ENCODE measurements at regions not wholly inside any gene's neighbourhood (a gene's known extent, or its start where the extent isn't known, plus 50 kb on each side); places are given as distances from the start of the nearest gene placed in this dataset.
"Not testable (repeated sequence)": the region's sequence is repeated elsewhere in the genome, so short reads cannot be mapped to it uniquely, and the experiment has no call there.

GRCh38 chr7:48860447-48860846 lies 63.9 kb upstream of the CDC14C start:
- not testable (repeated sequence) for DNase-seq (ENCODE audit: low spot score); H3K36me3 ChIP-seq (ENCODE audit: insufficient read depth); H3K4me3 ChIP-seq; H3K27ac Mint-ChIP-seq; H3F3A ChIP-seq (replicated peaks; ENCODE audit: low read depth); H3K4me1 Mint-ChIP-seq; H3K9me2 ChIP-seq (ENCODE audit: insufficient read depth); H3K79me2 ChIP-seq (replicated peaks; ENCODE audit: insufficient read depth); H3K27ac ChIP-seq (ENCODE audit: low read depth); H2AFZ ChIP-seq; H3K4me1 ChIP-seq (ENCODE audit: insufficient read depth); H3K27me3 ChIP-seq (ENCODE audit: insufficient read depth); H3K4me2 ChIP-seq; H3K27me3 Mint-ChIP-seq (ENCODE audit: insufficient read depth, low read depth, poor library complexity); H4K20me1 ChIP-seq (replicated peaks; ENCODE audit: insufficient read depth); H3K36me3 Mint-ChIP-seq (ENCODE audit: low read depth); ATAC-seq; H3K4me3 Mint-ChIP-seq
- H3K9me3 Mint-ChIP-seq: peaks cover 11% of the 10 kb centered on the region

GRCh38 chr7:48868916-48869315 lies 55.4 kb upstream of the CDC14C start:
- DNase-seq (ENCODE audit: low spot score): no peak
- Mint-ChIP-seq H3K9me3 (no peaks in the 10 kb centered on the region), H3K4me3 (no peak overlapping the region), H3K27ac (no peak overlapping the region), H3K4me1 (no peaks in the 10 kb centered on the region), H3K27me3 (ENCODE audit: insufficient read depth, low read depth, poor library complexity) (peaks cover 5% of the 10 kb centered on the region), H3K36me3 (ENCODE audit: low read depth) (no peaks in the 10 kb centered on the region)
- Histone ChIP-seq H2AFZ (no peak overlapping the region), H4K20me1 (replicated peaks; ENCODE audit: insufficient read depth) (no peaks in the 10 kb centered on the region), H3K4me2 (no peak overlapping the region), H3K27ac (ENCODE audit: low read depth) (no peak overlapping the region), H3K79me2 (replicated peaks; ENCODE audit: insufficient read depth) (no peaks in the 10 kb centered on the region), H3K27me3 (ENCODE audit: insufficient read depth) (no peaks in the 10 kb centered on the region), H3K36me3 (ENCODE audit: insufficient read depth) (no peaks in the 10 kb centered on the region), H3K9me2 (ENCODE audit: insufficient read depth) (peaks cover 3% of the 10 kb centered on the region; the same call in 1 of the 2 replicates), H3K4me3 (no peak overlapping the region), H3K4me1 (ENCODE audit: insufficient read depth) (no peaks in the 10 kb centered on the region), H3F3A (replicated peaks; ENCODE audit: low read depth) (no peaks in the 10 kb centered on the region)
- no peak for ATAC-seq
- TF ChIP-seq, protein P1, sequence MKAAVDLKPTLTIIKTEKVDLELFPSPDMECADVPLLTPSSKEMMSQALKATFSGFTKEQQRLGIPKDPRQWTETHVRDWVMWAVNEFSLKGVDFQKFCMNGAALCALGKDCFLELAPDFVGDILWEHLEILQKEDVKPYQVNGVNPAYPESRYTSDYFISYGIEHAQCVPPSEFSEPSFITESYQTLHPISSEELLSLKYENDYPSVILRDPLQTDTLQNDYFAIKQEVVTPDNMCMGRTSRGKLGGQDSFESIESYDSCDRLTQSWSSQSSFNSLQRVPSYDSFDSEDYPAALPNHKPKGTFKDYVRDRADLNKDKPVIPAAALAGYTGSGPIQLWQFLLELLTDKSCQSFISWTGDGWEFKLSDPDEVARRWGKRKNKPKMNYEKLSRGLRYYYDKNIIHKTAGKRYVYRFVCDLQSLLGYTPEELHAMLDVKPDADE (IDR thresholded peaks at IDR 0.05): no peak
- TF ChIP-seq EZH2phosphoT487 (IDR thresholded peaks at IDR 0.05; ENCODE audit: unreplicated experiment): no peak

DNA sequence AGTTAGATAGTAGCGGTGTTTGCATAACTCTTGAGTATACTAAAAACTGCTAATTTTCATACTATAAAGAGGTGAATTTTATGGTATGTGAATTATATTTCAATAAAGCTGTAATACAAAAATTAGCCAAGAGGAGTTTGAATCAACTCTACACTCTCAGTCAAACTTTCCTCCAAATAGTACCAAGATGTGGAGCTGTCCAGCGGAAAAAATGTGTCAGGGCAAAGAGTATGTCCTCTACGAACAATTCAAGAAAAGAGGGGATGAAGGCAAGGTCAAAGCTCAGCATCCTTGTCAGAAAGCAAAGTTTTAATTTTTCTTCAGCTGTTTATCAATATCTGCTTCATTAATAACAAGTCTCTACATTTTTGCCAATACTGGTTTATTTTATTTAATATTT lies 51.8 kb upstream of the CDC14C start:
- no peak overlapping the region for H3K27ac Mint-ChIP-seq
- Histone ChIP-seq H3K4me1 (ENCODE audit: insufficient read depth) (0 out of 2 replicates have a peak, but pooled peaks cover 3% of the 10 kb centered on the region), H3K27ac (ENCODE audit: low read depth) (no peak overlapping the region), H2AFZ (no peak overlapping the region), H3K4me2 (no peak overlapping the region), H3K9me2 (ENCODE audit: insufficient read depth) (peaks cover 3% of the 10 kb centered on the region; the same call in 1 of the 2 replicates), H3K4me3 (no peak overlapping the region), H3K79me2 (replicated peaks; ENCODE audit: insufficient read depth) (no peaks in the 10 kb centered on the region), H3K27me3 (ENCODE audit: insufficient read depth) (no peaks in the 10 kb centered on the region), H3F3A (replicated peaks; ENCODE audit: low read depth) (no peaks in the 10 kb centered on the region), H3K36me3 (ENCODE audit: insufficient read depth) (no peaks in the 10 kb centered on the region), H4K20me1 (replicated peaks; ENCODE audit: insufficient read depth) (no peaks in the 10 kb centered on the region)
- H3K4me3 Mint-ChIP-seq: no peak overlapping the region
- TF ChIP-seq ZNF331 (CRISPR knock-in tag; IDR thresholded peaks at IDR 0.05; ENCODE audit: low read depth): no peak
- TF ChIP-seq CTCF (conservative IDR thresholded peaks at IDR 0.05; ENCODE audit: low read depth in 2 of 2): no peak
- TF ChIP-seq EZH2 (IDR thresholded peaks at IDR 0.05; ENCODE audit: low read depth, unreplicated experiment): no peak
- peak; percentile 44 for TF ChIP-seq REST (IDR thresholded peaks at IDR 0.05; ENCODE audit: unreplicated experiment)
- TF ChIP-seq, protein P1 (IDR thresholded peaks at IDR 0.05): no peak
- no peak for DNase-seq (ENCODE audit: low spot score)
- H3K9me3 Mint-ChIP-seq: no peaks in the 10 kb centered on the region
- H3K36me3 Mint-ChIP-seq (ENCODE audit: low read depth): no peaks in the 10 kb centered on the region
- H3K4me1 Mint-ChIP-seq: no peaks in the 10 kb centered on the region; the same call in 2 of the 3 replicates
- ATAC-seq: no peak
- peaks cover 2% of the 10 kb centered on the region for H3K27me3 Mint-ChIP-seq (ENCODE audit: insufficient read depth, low read depth, poor library complexity)
